ENCODE measurements at regions not wholly inside any gene's neighbourhood (a gene's known extent, or its start where the extent isn't known, plus 50 kb on each side); places are given as distances from the start of the nearest gene placed in this dataset.

DNA sequence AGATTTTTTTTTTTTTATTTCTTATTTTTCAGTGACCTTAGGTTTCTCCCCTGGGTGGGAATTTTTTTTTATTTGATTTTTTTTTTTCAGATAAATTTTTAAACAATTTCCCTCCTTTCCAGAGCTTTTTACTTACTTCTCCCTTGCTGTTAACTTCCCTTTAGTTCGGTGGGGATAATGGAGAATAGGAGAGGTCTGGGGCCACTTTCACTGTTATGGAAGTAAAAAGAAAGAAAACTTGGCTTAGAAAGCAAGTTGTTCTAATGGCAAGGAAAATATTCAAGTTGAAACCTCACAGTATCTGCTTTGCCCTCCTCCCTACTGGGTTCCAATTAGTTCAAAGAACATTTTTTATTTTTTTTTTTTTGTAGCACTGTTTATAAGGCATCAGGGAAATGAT, 537.1 kb upstream of the NXPH2 start:
- no peak for TF ChIP-seq EZH2phosphoT487 (conservative IDR thresholded peaks at IDR 0.05; ENCODE audit: low read length)
- TF ChIP-seq, protein P1, sequence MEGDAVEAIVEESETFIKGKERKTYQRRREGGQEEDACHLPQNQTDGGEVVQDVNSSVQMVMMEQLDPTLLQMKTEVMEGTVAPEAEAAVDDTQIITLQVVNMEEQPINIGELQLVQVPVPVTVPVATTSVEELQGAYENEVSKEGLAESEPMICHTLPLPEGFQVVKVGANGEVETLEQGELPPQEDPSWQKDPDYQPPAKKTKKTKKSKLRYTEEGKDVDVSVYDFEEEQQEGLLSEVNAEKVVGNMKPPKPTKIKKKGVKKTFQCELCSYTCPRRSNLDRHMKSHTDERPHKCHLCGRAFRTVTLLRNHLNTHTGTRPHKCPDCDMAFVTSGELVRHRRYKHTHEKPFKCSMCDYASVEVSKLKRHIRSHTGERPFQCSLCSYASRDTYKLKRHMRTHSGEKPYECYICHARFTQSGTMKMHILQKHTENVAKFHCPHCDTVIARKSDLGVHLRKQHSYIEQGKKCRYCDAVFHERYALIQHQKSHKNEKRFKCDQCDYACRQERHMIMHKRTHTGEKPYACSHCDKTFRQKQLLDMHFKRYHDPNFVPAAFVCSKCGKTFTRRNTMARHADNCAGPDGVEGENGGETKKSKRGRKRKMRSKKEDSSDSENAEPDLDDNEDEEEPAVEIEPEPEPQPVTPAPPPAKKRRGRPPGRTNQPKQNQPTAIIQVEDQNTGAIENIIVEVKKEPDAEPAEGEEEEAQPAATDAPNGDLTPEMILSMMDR (IDR thresholded peaks at IDR 0.05; ENCODE audit: insufficient read depth, low read length, poor library complexity, severe bottlenecking) = no peak
- H3K27ac ChIP-seq (ENCODE audit: low read depth, low read length) = no peak overlapping the region
- no peaks in the 10 kb centered on the region for H3K9me3 ChIP-seq (ENCODE audit: insufficient read depth, low read length)
- no peak overlapping the region for H3K4me2 ChIP-seq (ENCODE audit: low read depth, low read length, poor library complexity, severe bottlenecking)
- no peaks in the 10 kb centered on the region for H3K36me3 ChIP-seq (ENCODE audit: low read length)
- H3K27me3 ChIP-seq (ENCODE audit: low read length) = no peaks in the 10 kb centered on the region
- no peaks in the 10 kb centered on the region for H3K79me2 ChIP-seq (ENCODE audit: insufficient read depth, low read length)
- H3F3A ChIP-seq (ENCODE audit: insufficient read depth) = no peaks in the 10 kb centered on the region
- no peaks in the 10 kb centered on the region for H3K9me2 ChIP-seq (replicated peaks; ENCODE audit: insufficient read depth, low read length)
- no peaks in the 10 kb centered on the region for H4K20me1 ChIP-seq (ENCODE audit: low read depth, low read length)
- H3K9ac ChIP-seq (ENCODE audit: low read length) = no peak overlapping the region
- no peak overlapping the region for H3K4me3 ChIP-seq (ENCODE audit: insufficient read depth, low read length, poor library complexity, severe bottlenecking)
- no peak overlapping the region for H2AFZ ChIP-seq (ENCODE audit: low read depth, low read length, severe bottlenecking)

DNA sequence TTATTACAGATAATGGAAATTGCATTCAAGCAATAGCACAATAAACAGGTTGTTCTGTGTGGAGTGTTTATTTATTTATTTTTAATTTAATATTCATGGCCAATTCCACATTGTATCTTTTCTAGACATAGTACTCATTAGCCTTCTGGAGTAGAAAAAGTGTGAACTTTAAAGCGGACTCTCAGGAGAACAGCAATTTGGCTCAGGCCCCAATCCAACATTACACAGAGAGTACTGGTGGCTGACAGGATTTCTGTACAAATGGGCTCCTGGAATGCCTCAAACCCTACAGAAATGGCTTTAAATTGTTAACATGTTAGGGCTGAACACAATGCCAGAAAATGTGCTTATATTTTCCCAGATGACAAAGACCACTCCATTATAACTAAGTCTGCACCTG, 533.9 kb upstream of the NXPH2 start:
- no peaks in the 10 kb centered on the region for H3K9me3 ChIP-seq (ENCODE audit: insufficient read depth, low read length)
- no peak overlapping the region for H3K4me3 ChIP-seq (ENCODE audit: insufficient read depth, low read length, poor library complexity, severe bottlenecking)
- H3F3A ChIP-seq (ENCODE audit: insufficient read depth) = no peaks in the 10 kb centered on the region
- no peaks in the 10 kb centered on the region for H3K79me2 ChIP-seq (ENCODE audit: insufficient read depth, low read length)
- TF ChIP-seq EZH2phosphoT487 (conservative IDR thresholded peaks at IDR 0.05; ENCODE audit: low read length) = no peak
- TF ChIP-seq, protein P1 (IDR thresholded peaks at IDR 0.05; ENCODE audit: insufficient read depth, low read length, poor library complexity, severe bottlenecking) = no peak
- no peak overlapping the region for H2AFZ ChIP-seq (ENCODE audit: low read depth, low read length, severe bottlenecking)
- H3K9me2 ChIP-seq (replicated peaks; ENCODE audit: insufficient read depth, low read length) = no peaks in the 10 kb centered on the region
- no peaks in the 10 kb centered on the region for H3K27me3 ChIP-seq (ENCODE audit: low read length)
- no peaks in the 10 kb centered on the region for H4K20me1 ChIP-seq (ENCODE audit: low read depth, low read length)
- H3K4me2 ChIP-seq (ENCODE audit: low read depth, low read length, poor library complexity, severe bottlenecking) = no peak overlapping the region
- H3K36me3 ChIP-seq (ENCODE audit: low read length) = no peaks in the 10 kb centered on the region
- H3K27ac ChIP-seq (ENCODE audit: low read depth, low read length) = no peak overlapping the region
- no peak overlapping the region for H3K9ac ChIP-seq (ENCODE audit: low read length)

DNA sequence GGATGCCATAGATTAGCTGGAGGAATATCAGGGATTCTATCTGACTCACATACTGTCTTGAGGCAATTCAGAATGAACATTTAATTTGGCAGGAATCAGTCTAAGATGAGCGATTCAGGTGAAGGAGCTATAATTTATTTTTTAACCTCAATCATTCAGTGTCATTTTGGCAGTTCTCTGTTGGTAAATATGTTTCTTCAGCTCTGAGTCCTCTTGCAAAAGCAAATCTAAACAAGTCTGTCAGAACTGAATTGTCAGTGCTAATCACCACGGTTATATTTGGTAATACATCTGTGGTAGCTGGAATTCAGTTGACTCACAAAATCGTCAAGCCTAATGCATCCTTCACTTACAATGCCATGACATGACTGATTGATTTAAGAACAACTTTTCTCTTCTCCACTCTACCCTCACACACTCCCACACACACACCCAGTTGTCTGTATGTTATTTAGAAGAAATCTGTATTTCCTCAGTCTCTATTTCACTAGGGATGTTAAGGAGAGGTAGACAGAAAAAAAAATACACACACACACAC, 516.6 kb upstream of the NXPH2 start:
- Histone ChIP-seq H3F3A (ENCODE audit: insufficient read depth) (no peaks in the 10 kb centered on the region), H4K20me1 (ENCODE audit: low read depth, low read length) (no peaks in the 10 kb centered on the region), H3K9ac (ENCODE audit: low read length) (no peak overlapping the region), H3K36me3 (ENCODE audit: low read length) (no peaks in the 10 kb centered on the region), H2AFZ (ENCODE audit: low read depth, low read length, severe bottlenecking) (no peak overlapping the region), H3K9me2 (replicated peaks; ENCODE audit: insufficient read depth, low read length) (no peaks in the 10 kb centered on the region), H3K27me3 (ENCODE audit: low read length) (no peaks in the 10 kb centered on the region), H3K27ac (ENCODE audit: low read depth, low read length) (no peak overlapping the region), H3K79me2 (ENCODE audit: insufficient read depth, low read length) (no peaks in the 10 kb centered on the region), H3K4me2 (ENCODE audit: low read depth, low read length, poor library complexity, severe bottlenecking) (no peak overlapping the region), H3K9me3 (ENCODE audit: insufficient read depth, low read length) (no peaks in the 10 kb centered on the region), H3K4me3 (ENCODE audit: insufficient read depth, low read length, poor library complexity, severe bottlenecking) (no peak overlapping the region)
- TF ChIP-seq EZH2phosphoT487 (conservative IDR thresholded peaks at IDR 0.05; ENCODE audit: low read length) = no peak
- TF ChIP-seq, protein P1 (IDR thresholded peaks at IDR 0.05; ENCODE audit: insufficient read depth, low read length, poor library complexity, severe bottlenecking) = no peak
